ENCODE measurements at regions not wholly inside any gene's neighbourhood (a gene's known extent, or its start where the extent isn't known, plus 50 kb on each side); places are given as distances from the start of the nearest gene placed in this dataset.

DNA sequence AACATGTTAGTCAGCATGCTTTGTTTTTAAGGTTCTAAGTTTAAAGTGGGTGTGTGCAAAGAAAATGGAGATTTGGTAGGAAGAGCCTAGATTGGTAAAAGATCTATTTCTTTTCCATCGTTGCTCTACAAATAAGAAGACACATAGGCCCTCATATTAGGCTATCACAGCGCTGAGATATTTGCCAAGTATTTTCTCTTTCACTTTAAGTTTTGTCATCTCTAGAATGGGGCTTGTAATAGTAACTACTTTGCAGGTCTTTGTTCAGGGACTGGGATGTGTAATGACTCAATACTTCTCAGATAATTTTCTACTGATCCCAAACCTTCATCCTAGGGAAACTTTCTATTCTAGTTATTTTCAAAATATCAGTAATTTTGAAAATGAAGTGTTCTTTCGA, 917.7 kb upstream of the SLC10A2 start:
- no peaks in the 10 kb centered on the region for H3K36me3 ChIP-seq (replicated peaks)
- TF ChIP-seq, protein P1, sequence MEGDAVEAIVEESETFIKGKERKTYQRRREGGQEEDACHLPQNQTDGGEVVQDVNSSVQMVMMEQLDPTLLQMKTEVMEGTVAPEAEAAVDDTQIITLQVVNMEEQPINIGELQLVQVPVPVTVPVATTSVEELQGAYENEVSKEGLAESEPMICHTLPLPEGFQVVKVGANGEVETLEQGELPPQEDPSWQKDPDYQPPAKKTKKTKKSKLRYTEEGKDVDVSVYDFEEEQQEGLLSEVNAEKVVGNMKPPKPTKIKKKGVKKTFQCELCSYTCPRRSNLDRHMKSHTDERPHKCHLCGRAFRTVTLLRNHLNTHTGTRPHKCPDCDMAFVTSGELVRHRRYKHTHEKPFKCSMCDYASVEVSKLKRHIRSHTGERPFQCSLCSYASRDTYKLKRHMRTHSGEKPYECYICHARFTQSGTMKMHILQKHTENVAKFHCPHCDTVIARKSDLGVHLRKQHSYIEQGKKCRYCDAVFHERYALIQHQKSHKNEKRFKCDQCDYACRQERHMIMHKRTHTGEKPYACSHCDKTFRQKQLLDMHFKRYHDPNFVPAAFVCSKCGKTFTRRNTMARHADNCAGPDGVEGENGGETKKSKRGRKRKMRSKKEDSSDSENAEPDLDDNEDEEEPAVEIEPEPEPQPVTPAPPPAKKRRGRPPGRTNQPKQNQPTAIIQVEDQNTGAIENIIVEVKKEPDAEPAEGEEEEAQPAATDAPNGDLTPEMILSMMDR (IDR thresholded peaks at IDR 0.05; ENCODE audit: low read depth, low read length, missing control alignments) = no peak
- H3K4me3 ChIP-seq (ENCODE audit: low read depth, low read length) = no peak overlapping the region
- H3K27me3 ChIP-seq (replicated peaks) = no peaks in the 10 kb centered on the region
- in situ Hi-C loops (cut with HindIII; ENCODE audit: low pct_ligation_motif_present, low sequenced_read_pairs) = no loop called here
- DNase-seq = no peak
- H3K27ac ChIP-seq = no peak overlapping the region

DNA sequence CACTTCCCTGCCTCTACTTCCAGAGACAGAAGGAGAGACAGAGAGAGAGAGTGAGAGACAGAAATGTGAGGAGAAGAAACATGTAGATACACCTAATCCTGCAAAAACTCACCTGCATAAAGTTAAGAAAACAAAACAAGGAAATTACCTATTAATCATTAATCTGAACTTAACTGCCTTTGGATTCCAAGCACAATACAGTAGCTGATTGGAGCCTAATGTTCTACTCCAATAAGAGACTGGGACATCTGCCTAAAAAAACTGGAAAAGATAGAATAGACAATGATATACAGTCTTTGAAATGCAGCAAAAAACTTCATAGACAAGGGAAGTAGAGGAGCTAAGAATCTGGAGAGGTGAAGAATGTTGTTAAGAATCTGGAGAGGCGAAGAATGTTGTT, 910.2 kb upstream of the SLC10A2 start:
- Histone ChIP-seq H3K27me3 (replicated peaks) (no peaks in the 10 kb centered on the region), H3K36me3 (replicated peaks) (no peaks in the 10 kb centered on the region), H3K4me3 (ENCODE audit: low read depth, low read length) (no peak overlapping the region), H3K27ac (no peak overlapping the region)
- in situ Hi-C loops (cut with HindIII; ENCODE audit: low pct_ligation_motif_present, low sequenced_read_pairs) = no loop called here
- TF ChIP-seq, protein P1 (IDR thresholded peaks at IDR 0.05; ENCODE audit: low read depth, low read length, missing control alignments) = no peak
- no peak for DNase-seq

DNA sequence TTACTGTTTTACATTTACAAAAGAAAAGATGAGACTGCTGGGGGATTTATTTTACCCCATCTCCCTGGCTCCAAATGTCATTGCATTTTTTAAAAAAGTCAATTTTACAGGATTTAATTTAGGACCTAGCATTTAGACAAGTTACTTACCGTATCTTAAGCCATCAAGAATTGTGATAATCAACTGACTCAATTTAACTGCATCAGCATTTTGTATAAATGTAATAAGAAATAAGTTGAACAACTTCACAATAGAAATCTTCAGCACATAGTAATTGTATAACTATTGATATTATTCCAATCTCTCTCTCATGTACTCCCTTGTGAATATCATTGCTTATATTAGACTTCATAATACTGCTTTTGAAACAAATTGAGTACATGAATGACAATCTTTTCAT, 907.5 kb upstream of the SLC10A2 start:
- TF ChIP-seq, protein P1 (IDR thresholded peaks at IDR 0.05; ENCODE audit: low read depth, low read length, missing control alignments) = no peak
- H3K27ac ChIP-seq = no peak overlapping the region
- in situ Hi-C loops (cut with HindIII; ENCODE audit: low pct_ligation_motif_present, low sequenced_read_pairs) = no loop called here
- no peaks in the 10 kb centered on the region for H3K36me3 ChIP-seq (replicated peaks)
- no peaks in the 10 kb centered on the region for H3K27me3 ChIP-seq (replicated peaks)
- DNase-seq = no peak
- no peak overlapping the region for H3K4me3 ChIP-seq (ENCODE audit: low read depth, low read length)

DNA sequence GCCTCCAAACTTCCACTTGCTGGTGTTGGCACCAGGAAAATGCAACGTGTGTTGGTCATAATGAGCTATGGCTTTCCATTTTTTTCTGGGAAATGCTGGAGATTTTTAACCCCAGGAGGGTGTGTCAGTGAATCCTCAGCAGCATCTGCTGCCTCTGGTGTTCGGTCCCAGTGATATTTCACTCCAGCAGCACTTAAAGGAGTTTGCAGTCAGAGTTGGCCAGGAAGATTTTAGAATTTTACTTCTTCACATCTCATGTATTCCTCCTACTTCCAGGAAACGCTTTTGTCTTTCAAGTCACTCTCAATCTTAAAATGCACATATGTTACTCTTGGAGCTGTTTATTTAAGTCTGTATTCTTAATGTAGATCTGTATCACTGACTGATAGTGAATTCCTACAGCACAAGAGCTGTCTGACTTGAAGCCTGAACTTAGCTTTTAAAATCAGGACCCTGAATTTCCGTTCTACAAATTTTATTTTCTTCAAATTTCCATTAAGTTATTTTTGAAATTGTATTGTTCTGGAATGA, 903.4 kb upstream of the SLC10A2 start:
- DNase-seq = no peak
- Histone ChIP-seq H3K27ac (no peak overlapping the region), H3K4me3 (ENCODE audit: low read depth, low read length) (no peak overlapping the region), H3K27me3 (replicated peaks) (no peaks in the 10 kb centered on the region), H3K36me3 (replicated peaks) (no peaks in the 10 kb centered on the region)
- in situ Hi-C loops (cut with HindIII; ENCODE audit: low pct_ligation_motif_present, low sequenced_read_pairs) = no loop called here
- TF ChIP-seq, protein P1 (IDR thresholded peaks at IDR 0.05; ENCODE audit: low read depth, low read length, missing control alignments) = no peak

DNA sequence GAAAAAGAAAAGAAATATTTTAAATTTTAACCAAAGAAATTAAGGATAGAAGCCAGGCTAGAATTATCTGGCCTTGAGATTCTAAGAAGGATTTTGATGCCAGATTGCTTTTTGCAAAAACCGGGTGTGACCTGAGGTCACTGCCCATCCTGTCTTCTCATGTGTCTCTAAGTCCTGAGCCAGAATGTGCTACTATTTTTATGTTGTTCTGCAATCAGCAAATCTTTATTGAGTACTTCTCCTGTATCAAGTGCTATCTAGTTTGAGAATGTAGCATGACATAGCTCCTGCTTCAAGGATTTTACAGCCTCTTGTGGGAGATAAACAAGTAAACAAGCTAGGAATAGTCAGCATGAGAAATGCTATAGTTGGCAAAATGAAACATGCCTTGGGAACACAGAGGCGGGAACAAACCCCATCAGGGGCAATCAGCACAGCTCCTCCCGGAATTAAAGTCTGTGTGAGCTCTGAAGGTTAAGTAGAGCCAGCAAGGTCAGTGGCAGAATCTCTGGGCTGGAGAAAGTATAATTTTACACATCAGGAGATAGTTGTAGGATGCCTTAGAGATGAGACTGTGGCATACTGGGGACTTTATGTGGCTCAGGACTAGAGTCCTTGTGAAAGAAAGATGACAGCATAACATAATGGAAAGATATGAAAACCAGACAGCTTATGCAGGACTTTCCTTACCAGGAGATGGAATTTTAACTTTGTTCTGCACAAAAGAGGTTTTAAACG, 899.5 kb upstream of the SLC10A2 start:
- TF ChIP-seq, protein P1 (IDR thresholded peaks at IDR 0.05; ENCODE audit: low read depth, low read length, missing control alignments) = no peak
- H3K4me3 ChIP-seq (ENCODE audit: low read depth, low read length) = no peak overlapping the region
- in situ Hi-C loops (cut with HindIII; ENCODE audit: low pct_ligation_motif_present, low sequenced_read_pairs) = no loop called here
- no peaks in the 10 kb centered on the region for H3K27me3 ChIP-seq (replicated peaks)
- H3K27ac ChIP-seq = no peak overlapping the region
- H3K36me3 ChIP-seq (replicated peaks) = no peaks in the 10 kb centered on the region
- DNase-seq = no peak

DNA sequence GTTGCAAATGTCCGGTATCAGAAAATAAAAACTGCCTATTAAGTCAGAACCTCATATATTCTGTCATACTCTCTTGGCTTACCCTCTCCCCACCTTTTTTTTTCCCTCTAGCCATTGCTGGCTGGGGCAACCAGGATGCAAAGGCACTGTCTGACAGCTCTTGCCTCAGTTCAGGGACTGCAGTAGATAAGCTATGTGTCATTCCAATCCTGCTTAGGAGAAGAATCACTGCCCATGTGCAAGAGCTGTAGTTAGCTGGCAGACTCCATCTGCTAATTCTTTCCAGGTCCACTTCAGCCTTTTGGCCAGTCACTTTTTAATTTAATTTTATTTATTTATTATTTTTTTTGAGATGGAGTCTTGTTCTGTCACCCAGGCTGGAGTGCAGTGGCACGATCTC, 895.6 kb upstream of the SLC10A2 start:
- Histone ChIP-seq H3K4me3 (ENCODE audit: low read depth, low read length) (no peak overlapping the region), H3K36me3 (replicated peaks) (no peaks in the 10 kb centered on the region), H3K27me3 (replicated peaks) (no peaks in the 10 kb centered on the region), H3K27ac (no peak overlapping the region)
- in situ Hi-C loops (cut with HindIII; ENCODE audit: low pct_ligation_motif_present, low sequenced_read_pairs) = no loop called here
- peak; percentile 12 for DNase-seq
- TF ChIP-seq, protein P1 (IDR thresholded peaks at IDR 0.05; ENCODE audit: low read depth, low read length, missing control alignments) = no peak

Data from brain microvascular endothelial cell (primary cell).